GM12874 (cell line): ENCODE measurements at regions not wholly inside any gene's neighbourhood (a gene's known extent, or its start where the extent isn't known, plus 50 kb on each side); places are given as distances from the start of the nearest gene placed in this dataset.

Experiments
- CTCF ChIP-seq: IDR thresholded peaks from 2 replicates; pipeline ENCODE4 v1.5.1; 2011; ENCODE audit warnings: low read depth, mild to moderate bottlenecking, control low read depth, low read length, moderate library complexity; ENCODE audit not compliant: insufficient read depth

- no peak for TF ChIP-seq CTCF
These were observed 90.3 kb upstream of the FRG1 start for GRCh38 chr4:189850239-189850856.

- no peak for TF ChIP-seq CTCF
These were observed 82.2 kb upstream of the FRG1 start for GRCh38 chr4:189858435-189858834.

GRCh38 chr4:189861101-189861500 lies 79.6 kb upstream of the FRG1 start:
- TF ChIP-seq CTCF: no peak

DNA sequence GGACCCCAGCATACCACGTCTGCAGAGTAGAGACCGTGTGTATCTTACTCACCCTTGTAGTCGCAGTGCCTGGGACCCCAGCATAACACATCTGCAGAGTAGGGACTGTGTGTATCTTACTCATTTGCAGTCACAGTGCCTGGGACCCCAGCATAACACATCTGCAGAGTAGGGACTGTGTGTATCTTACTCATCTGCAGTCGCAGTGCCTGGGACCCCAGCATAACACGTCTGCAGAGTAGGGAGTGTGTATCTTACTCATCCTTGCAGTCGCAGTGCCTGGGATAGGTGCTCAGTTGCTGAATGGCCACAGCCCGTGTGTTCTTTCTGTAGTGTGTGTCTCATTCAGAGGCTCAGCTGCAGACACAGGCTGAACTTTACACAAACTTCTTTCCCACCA lies 71.4 kb upstream of the FRG1 start:
- no peak for TF ChIP-seq CTCF

- TF ChIP-seq CTCF: no peak
These were observed 70.0 kb upstream of the FRG1 start for GRCh38 chr4:189870511-189871234.

GRCh38 chr4:189874591-189874990 lies 66.1 kb upstream of the FRG1 start:
- no peak for TF ChIP-seq CTCF
